AG04449 (cell line): ENCODE measurements at regions not wholly inside any gene's neighbourhood (a gene's known extent, or its start where the extent isn't known, plus 50 kb on each side); places are given as distances from the start of the nearest gene placed in this dataset.

Source experiments
- CTCF ChIA-PET: fragments of 350-600 bp; formaldehyde crosslinking; extraction: SDS; loops from one replicate; lab custom pipeline; 2021; ENCODE audit warnings: antibody characterized with exemption; lab: Yijun Ruan, JAX
- POLR2A ChIA-PET: fragments of 400-600, 350-600 bp; formaldehyde crosslinking; extraction: SDS; loops from one replicate; lab custom pipeline; 2020; ENCODE audit warnings: antibody characterized with exemption, inconsistent platforms; lab: Yijun Ruan, JAX
- DNase-seq: peaks from one replicate; pipeline ENCODE4 v3.0.0-alpha.2; 2010; ENCODE audit warnings: low read depth, low spot score
- H3K4me3 ChIP-seq: 2 replicates; pipeline ENCODE4 v1.5.1; 2011; ENCODE audit warnings: low read depth, mild to moderate bottlenecking, control low read depth, low read length
- CTCF ChIP-seq: IDR thresholded peaks from one replicate; pipeline ENCODE4 v1.5.1; 2011; ENCODE audit warnings: mild to moderate bottlenecking, moderate library complexity, low read length, control low read depth, inconsistent platforms; ENCODE audit not compliant: insufficient read depth; ENCODE audit errors: missing control alignments

- POLR2A ChIA-PET: no interaction called here
- TF ChIP-seq CTCF: no peak
- no peak for DNase-seq
- CTCF ChIA-PET: no interaction called here
- no peak overlapping the region for H3K4me3 ChIP-seq
Measured at GRCh38 chr9:135244271-135245221, 157.1 kb downstream of the OLFM1 start.

GRCh38 chr9:135245482-135246247, 158.2 kb downstream of the OLFM1 start:
- no peak for TF ChIP-seq CTCF
- no peak for DNase-seq
- POLR2A ChIA-PET: no interaction called here
- H3K4me3 ChIP-seq: no peak overlapping the region
- CTCF ChIA-PET: no interaction called here

GRCh38 chr9:135246248-135247205, 159.1 kb downstream of the OLFM1 start:
- POLR2A ChIA-PET: no interaction called here
- no peak overlapping the region for H3K4me3 ChIP-seq
- CTCF ChIA-PET: no interaction called here
- no peak for TF ChIP-seq CTCF
- DNase-seq: no peak

GRCh38 chr9:135247227-135247930, 159.9 kb downstream of the OLFM1 start:
- CTCF ChIA-PET: no interaction called here
- no peak for TF ChIP-seq CTCF
- H3K4me3 ChIP-seq: no peak overlapping the region
- POLR2A ChIA-PET: no interaction called here
- DNase-seq: no peak

- ChIA-PET POLR2A (no interaction called here), CTCF (no interaction called here)
- no peak overlapping the region for H3K4me3 ChIP-seq
- DNase-seq: no peak
- TF ChIP-seq CTCF: no peak
Measured at GRCh38 chr9:135248111-135248510, 160.6 kb downstream of the OLFM1 start.
